Nephron (organoid): ENCODE measurements at regions not wholly inside any gene's neighbourhood (a gene's known extent, or its start where the extent isn't known, plus 50 kb on each side); places are given as distances from the start of the nearest gene placed in this dataset.

Experiments used
- H3K27ac Mint-ChIP-seq, 3 experiments: 2 replicates each; pipeline ENCODE4 v1.8.0; 2020; ENCODE audit warnings: mixed read lengths in 3 of 3, mild to moderate bottlenecking in 2 of 3, moderate library complexity in 1 of 3
- H3K27me3 Mint-ChIP-seq: 2 replicates; pipeline ENCODE4 v1.8.0; 2021; ENCODE audit warnings: low read depth, mild to moderate bottlenecking, moderate library complexity, mixed read lengths
- H3K36me3 Mint-ChIP-seq: 2 replicates; pipeline ENCODE4 v1.8.0; 2020; ENCODE audit warnings: low read depth, mixed read lengths
- H3K4me1 Mint-ChIP-seq: 2 replicates; pipeline ENCODE4 v1.8.0; 2020; ENCODE audit warnings: mixed read lengths
- H3K4me3 Mint-ChIP-seq, 3 experiments: 2 replicates each; pipeline ENCODE4 v1.8.0; 2020; ENCODE audit warnings: mild to moderate bottlenecking in 3 of 3, mixed read lengths in 3 of 3, moderate library complexity in 2 of 3
- H3K9me3 Mint-ChIP-seq: 2 replicates; pipeline ENCODE4 v1.8.0; 2020; ENCODE audit warnings: mixed read lengths
- TF ChIP-seq, protein P1 (sequence below), 3 experiments: fragments of 200-600 bp; sonication (generic); IDR thresholded peaks; one replicate each; pipeline ENCODE4 v1.5.0; 2021; ENCODE audit warnings: antibody characterized with exemption in 3 of 3; ENCODE audit not compliant: unreplicated experiment in 3 of 3

- Mint-ChIP-seq H3K36me3 (peaks cover 10% of the 10 kb centered on the region), H3K27me3 (no peaks in the 10 kb centered on the region), H3K27ac (no peak overlapping the region), H3K4me3 (no peak overlapping the region), H3K4me1 (no peaks in the 10 kb centered on the region), H3K9me3 (peaks cover 40% of the 10 kb centered on the region)
- TF ChIP-seq, protein P1, sequence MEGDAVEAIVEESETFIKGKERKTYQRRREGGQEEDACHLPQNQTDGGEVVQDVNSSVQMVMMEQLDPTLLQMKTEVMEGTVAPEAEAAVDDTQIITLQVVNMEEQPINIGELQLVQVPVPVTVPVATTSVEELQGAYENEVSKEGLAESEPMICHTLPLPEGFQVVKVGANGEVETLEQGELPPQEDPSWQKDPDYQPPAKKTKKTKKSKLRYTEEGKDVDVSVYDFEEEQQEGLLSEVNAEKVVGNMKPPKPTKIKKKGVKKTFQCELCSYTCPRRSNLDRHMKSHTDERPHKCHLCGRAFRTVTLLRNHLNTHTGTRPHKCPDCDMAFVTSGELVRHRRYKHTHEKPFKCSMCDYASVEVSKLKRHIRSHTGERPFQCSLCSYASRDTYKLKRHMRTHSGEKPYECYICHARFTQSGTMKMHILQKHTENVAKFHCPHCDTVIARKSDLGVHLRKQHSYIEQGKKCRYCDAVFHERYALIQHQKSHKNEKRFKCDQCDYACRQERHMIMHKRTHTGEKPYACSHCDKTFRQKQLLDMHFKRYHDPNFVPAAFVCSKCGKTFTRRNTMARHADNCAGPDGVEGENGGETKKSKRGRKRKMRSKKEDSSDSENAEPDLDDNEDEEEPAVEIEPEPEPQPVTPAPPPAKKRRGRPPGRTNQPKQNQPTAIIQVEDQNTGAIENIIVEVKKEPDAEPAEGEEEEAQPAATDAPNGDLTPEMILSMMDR (IDR thresholded peaks at IDR 0.05; ENCODE audit: unreplicated experiment in 3 of 3) = no peak
Observed at GRCh38 chr1:55893155-55893554, 678.0 kb upstream of the USP24 start.

GRCh38 chr1:55888685-55889317 lies 673.6 kb upstream of the USP24 start:
- Mint-ChIP-seq H3K27me3 (no peaks in the 10 kb centered on the region), H3K4me3 (no peak overlapping the region), H3K4me1 (peaks cover 17% of the 10 kb centered on the region), H3K36me3 (peaks cover 10% of the 10 kb centered on the region), H3K27ac (no peak overlapping the region), H3K9me3 (peaks cover 22% of the 10 kb centered on the region)
- TF ChIP-seq, protein P1 (IDR thresholded peaks at IDR 0.05; ENCODE audit: unreplicated experiment in 3 of 3) = no peak

DNA sequence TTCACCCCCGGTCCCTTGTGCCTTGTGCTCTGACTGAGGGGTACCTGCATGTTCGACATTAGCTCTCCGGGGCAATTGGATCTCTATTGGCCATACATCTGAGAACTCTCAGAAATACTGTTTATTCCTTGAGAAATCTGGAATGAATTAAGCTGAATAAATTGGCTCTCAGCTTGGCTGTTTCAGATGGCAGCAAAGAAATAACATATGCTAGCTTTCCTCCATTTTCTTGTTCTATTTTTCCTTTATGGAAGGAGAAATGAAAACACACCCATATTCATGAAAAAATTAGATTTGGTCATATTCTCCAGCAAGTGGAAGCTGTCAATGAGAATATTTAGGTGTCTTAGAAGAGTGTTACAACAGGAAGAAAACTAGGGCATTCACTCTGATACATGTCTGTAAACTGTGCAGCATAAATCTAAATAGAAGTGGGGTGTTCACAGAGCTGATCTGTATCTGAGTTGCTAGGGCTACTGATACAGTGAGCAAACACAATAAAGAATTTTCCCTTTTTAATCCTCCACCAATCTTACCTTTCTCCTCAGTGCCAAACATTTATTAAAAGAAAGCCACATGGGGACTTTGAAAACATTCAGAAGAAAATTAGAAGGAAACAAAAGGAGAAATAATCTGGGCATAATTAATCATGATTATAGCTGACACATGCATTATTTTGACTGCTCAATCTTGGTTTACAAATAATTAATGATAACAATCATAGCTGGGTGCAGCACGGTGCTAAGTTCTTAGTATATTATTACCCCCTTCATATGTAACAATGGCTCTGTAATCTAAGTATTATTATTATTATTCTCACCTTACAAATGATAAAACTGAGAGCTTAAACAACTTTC lies 671.9 kb upstream of the USP24 start:
- Mint-ChIP-seq H3K4me1 (peaks cover 17% of the 10 kb centered on the region), H3K36me3 (peaks cover 3% of the 10 kb centered on the region), H3K4me3 (no peak overlapping the region), H3K27me3 (no peaks in the 10 kb centered on the region), H3K9me3 (peaks cover 10% of the 10 kb centered on the region), H3K27ac (peak overlapping the region; percentile 2 to 75 (median 42))
- TF ChIP-seq, protein P1 (IDR thresholded peaks at IDR 0.05; ENCODE audit: unreplicated experiment in 3 of 3) = no peak

DNA sequence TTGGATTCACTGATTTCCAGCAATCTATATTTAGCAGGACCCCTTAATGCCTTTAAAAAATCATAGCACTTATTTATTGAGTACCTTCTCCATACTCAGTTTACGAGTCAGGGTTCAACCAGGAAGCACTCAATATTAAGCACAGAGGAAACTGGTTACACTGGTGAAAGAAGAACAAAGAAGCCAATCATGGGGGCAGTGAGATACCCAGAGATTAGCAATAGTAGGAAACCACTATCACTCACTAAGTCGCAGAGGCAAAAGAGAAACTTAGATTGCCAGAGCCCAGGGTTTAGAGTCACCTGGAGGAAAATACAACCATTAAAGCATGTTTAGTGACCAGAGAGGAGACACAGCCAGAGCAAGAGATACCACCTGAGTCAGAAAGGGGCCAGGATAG lies 670.5 kb upstream of the USP24 start:
- H3K4me1 Mint-ChIP-seq = peaks cover 17% of the 10 kb centered on the region
- TF ChIP-seq, protein P1 (IDR thresholded peaks at IDR 0.05; ENCODE audit: unreplicated experiment in 3 of 3) = no peak
- H3K27ac Mint-ChIP-seq = peak overlapping the region in 1 of 3 experiments; percentile 2
- no peak overlapping the region for H3K4me3 Mint-ChIP-seq
- peaks cover 2% of the 10 kb centered on the region for H3K9me3 Mint-ChIP-seq
- no peaks in the 10 kb centered on the region for H3K27me3 Mint-ChIP-seq
- no peaks in the 10 kb centered on the region for H3K36me3 Mint-ChIP-seq

DNA sequence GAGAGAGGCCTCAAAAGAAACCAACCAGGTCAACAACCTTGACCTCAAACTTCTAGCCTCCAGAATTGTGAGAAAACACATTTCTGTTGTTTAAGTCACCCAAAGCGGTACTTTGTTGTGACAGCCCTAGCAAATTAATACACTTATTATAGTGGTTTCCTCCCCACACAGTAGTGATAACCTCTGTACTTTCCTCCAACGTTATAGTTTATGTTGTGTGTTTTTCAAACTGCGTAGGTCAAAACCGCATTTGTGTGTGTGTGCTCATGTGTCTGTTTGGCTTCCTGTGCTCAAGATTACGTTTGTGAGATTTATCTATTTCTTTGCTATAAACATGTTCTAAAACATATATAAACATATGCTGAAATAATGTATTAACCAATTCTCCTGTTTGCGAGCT lies 667.8 kb upstream of the USP24 start:
- TF ChIP-seq, protein P1 (IDR thresholded peaks at IDR 0.05; ENCODE audit: unreplicated experiment in 3 of 3) = no peak
- H3K9me3 Mint-ChIP-seq = no peaks in the 10 kb centered on the region
- no peak overlapping the region for H3K4me3 Mint-ChIP-seq

More for the DNA sequence above, 667.8 kb upstream of the USP24 start:
- H3K27me3 Mint-ChIP-seq = peaks cover 13% of the 10 kb centered on the region
- H3K27ac Mint-ChIP-seq = peak overlapping the region in 1 of 3 experiments; percentile 59
- peaks cover 25% of the 10 kb centered on the region for H3K4me1 Mint-ChIP-seq
- H3K36me3 Mint-ChIP-seq = no peaks in the 10 kb centered on the region
